ENCODE measurements at regions not wholly inside any gene's neighbourhood (a gene's known extent, or its start where the extent isn't known, plus 50 kb on each side); places are given as distances from the start of the nearest gene placed in this dataset.

- TF ChIP-seq REST (IDR thresholded peaks at IDR 0.05; ENCODE audit: insufficient replicate concordance, low read depth) (no peak), POLR2AphosphoS5 (IDR thresholded peaks at IDR 0.05; ENCODE audit: low read depth) (no peak), SPI1 (IDR thresholded peaks at IDR 0.05; ENCODE audit: borderline replicate concordance, low read depth) (no peak), GABPA (IDR thresholded peaks at IDR 0.05; ENCODE audit: low read depth) (no peak)
- TF ChIP-seq, protein P1, sequence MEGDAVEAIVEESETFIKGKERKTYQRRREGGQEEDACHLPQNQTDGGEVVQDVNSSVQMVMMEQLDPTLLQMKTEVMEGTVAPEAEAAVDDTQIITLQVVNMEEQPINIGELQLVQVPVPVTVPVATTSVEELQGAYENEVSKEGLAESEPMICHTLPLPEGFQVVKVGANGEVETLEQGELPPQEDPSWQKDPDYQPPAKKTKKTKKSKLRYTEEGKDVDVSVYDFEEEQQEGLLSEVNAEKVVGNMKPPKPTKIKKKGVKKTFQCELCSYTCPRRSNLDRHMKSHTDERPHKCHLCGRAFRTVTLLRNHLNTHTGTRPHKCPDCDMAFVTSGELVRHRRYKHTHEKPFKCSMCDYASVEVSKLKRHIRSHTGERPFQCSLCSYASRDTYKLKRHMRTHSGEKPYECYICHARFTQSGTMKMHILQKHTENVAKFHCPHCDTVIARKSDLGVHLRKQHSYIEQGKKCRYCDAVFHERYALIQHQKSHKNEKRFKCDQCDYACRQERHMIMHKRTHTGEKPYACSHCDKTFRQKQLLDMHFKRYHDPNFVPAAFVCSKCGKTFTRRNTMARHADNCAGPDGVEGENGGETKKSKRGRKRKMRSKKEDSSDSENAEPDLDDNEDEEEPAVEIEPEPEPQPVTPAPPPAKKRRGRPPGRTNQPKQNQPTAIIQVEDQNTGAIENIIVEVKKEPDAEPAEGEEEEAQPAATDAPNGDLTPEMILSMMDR (IDR thresholded peaks at IDR 0.05; ENCODE audit: insufficient read depth, low read length): no peak
- Histone ChIP-seq H3K4me3 (replicated peaks; ENCODE audit: insufficient read depth, low read length) (no peak overlapping the region), H3K27me3 (ENCODE audit: insufficient read depth, poor library complexity, severe bottlenecking) (no peaks in the 10 kb centered on the region), H3K27ac (replicated peaks) (no peak overlapping the region)
- DNase-seq (ENCODE audit: low read depth in 1 of 2, low spot score in 1 of 2): no peak
These were observed 121.6 kb upstream of the STK26 start for GRCh38 chrX:131901546-131901945.

DNA sequence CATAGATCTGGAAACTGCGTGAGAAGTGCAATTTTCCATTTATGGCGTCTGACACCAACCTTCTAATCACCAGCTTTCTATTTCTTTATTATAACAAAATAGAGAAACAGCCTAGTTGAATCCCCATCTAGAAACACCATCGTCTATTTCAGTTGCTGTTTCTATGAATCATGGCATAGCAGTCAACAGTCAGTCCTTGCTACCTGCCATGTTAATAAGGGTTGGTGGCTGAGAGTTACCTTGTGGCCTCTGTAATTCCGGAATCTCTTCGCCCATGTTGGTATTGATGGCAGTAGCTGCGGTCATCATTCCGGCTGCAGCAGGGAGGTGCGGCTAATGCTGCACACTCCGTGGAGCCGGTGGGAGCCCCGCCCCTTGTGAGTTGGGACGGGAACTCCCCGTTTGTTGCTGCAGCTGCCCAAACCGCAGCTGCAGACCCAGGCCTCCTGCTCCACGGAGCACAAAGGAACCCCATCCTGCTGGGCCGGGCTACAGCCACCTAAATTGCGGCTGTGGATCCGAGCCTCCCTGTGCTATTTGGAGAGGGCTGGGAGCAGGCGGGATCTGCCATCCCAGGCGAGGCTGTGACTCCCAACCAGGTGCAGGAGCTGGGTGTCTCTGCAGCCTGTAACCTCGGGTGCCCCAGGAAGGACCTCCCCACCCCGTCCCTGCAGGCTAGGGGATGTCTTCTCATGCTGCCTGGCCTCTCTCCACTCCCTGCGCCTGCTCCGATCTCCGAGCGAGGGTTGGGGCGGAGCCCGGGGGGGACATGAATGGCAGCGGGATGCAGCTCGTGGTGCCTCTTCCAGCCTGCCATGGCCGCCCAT is 115.4 kb upstream of the STK26 start:
- TF ChIP-seq POLR2AphosphoS5 (IDR thresholded peaks at IDR 0.05; ENCODE audit: low read depth) (no peak), SPI1 (IDR thresholded peaks at IDR 0.05; ENCODE audit: borderline replicate concordance, low read depth) (no peak), REST (IDR thresholded peaks at IDR 0.05; ENCODE audit: insufficient replicate concordance, low read depth) (no peak), GABPA (IDR thresholded peaks at IDR 0.05; ENCODE audit: low read depth) (no peak)
- TF ChIP-seq, protein P1 (IDR thresholded peaks at IDR 0.05; ENCODE audit: insufficient read depth, low read length): no peak
- no peak overlapping the region for H3K27ac ChIP-seq (replicated peaks)
- DNase-seq (ENCODE audit: low read depth in 1 of 2, low spot score in 1 of 2): no peak
- H3K4me3 ChIP-seq (replicated peaks; ENCODE audit: insufficient read depth, low read length): no peak overlapping the region
- H3K27me3 ChIP-seq (ENCODE audit: insufficient read depth, poor library complexity, severe bottlenecking): no peaks in the 10 kb centered on the region

DNA sequence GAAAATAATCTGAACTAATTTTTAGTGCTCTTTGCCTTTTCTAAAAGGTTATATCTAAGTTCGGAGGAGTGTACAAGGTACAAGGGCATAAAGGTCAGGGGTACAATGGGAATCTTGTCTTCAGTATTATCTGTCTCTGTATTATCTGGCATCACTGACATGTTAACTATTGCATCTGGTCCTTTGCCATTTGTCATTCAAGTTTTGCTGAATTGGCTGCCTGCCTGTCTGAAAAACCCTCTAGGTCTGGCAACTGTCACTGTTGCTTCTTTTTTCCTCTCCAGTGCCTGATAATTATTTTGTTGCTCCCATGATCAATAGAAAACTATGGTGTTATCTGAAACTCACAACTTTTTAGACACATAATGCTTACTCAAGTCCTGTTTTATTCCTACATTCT is 112.5 kb upstream of the STK26 start:
- DNase-seq (ENCODE audit: low read depth in 1 of 2, low spot score in 1 of 2): no peak
- Histone ChIP-seq H3K27me3 (ENCODE audit: insufficient read depth, poor library complexity, severe bottlenecking) (no peaks in the 10 kb centered on the region), H3K4me3 (replicated peaks; ENCODE audit: insufficient read depth, low read length) (no peak overlapping the region), H3K27ac (replicated peaks) (no peak overlapping the region)
- TF ChIP-seq POLR2AphosphoS5 (IDR thresholded peaks at IDR 0.05; ENCODE audit: low read depth) (no peak), REST (IDR thresholded peaks at IDR 0.05; ENCODE audit: insufficient replicate concordance, low read depth) (no peak), GABPA (IDR thresholded peaks at IDR 0.05; ENCODE audit: low read depth) (no peak), SPI1 (IDR thresholded peaks at IDR 0.05; ENCODE audit: borderline replicate concordance, low read depth) (no peak)
- TF ChIP-seq, protein P1 (IDR thresholded peaks at IDR 0.05; ENCODE audit: insufficient read depth, low read length): no peak
